ENCODE measurements at regions not wholly inside any gene's neighbourhood (a gene's known extent, or its start where the extent isn't known, plus 50 kb on each side); places are given as distances from the start of the nearest gene placed in this dataset.
A peak's percentile ranks its signal among the peaks of the same experiment; 100 is the strongest.
"Not testable (repeated sequence)": the region's sequence is repeated elsewhere in the genome, so short reads cannot be mapped to it uniquely, and the experiment has no call there.

GRCh38 chr6:6724539-6725467 is 136.3 kb downstream of the LY86 start:
- DNase-seq (ENCODE audit: low spot score), result peak; percentile 26

GRCh38 chr6:6725468-6726209 is 137.1 kb downstream of the LY86 start:
- DNase-seq (ENCODE audit: low spot score), result no peak

- no peak for DNase-seq (ENCODE audit: low spot score)
Observed at GRCh38 chr6:6728169-6728941, 139.8 kb downstream of the LY86 start.

GRCh38 chr6:6729971-6730370 is 141.5 kb downstream of the LY86 start:
- DNase-seq (ENCODE audit: low spot score), result no peak

GRCh38 chr6:6730831-6731230 is 142.3 kb downstream of the LY86 start:
- DNase-seq (ENCODE audit: low spot score), result no peak

- no peak for DNase-seq (ENCODE audit: low spot score)
Observed at GRCh38 chr6:6734479-6735465, 146.3 kb downstream of the LY86 start.

GRCh38 chr6:6736791-6737654 is 148.5 kb downstream of the LY86 start:
- DNase-seq (ENCODE audit: low spot score), result no peak

- DNase-seq (ENCODE audit: low spot score), result no peak
Observed at GRCh38 chr6:6737671-6738070, 149.2 kb downstream of the LY86 start.

GRCh38 chr6:6738108-6738507 is 149.6 kb downstream of the LY86 start:
- no peak for DNase-seq (ENCODE audit: low spot score)

- no peak for DNase-seq (ENCODE audit: low spot score)
Observed at GRCh38 chr6:6738922-6739716, 150.6 kb downstream of the LY86 start.

- no peak for DNase-seq (ENCODE audit: low spot score)
Observed at GRCh38 chr6:6740595-6740994, 152.1 kb downstream of the LY86 start.

- DNase-seq (ENCODE audit: low spot score), result no peak
Observed at GRCh38 chr6:6741264-6741663, 152.7 kb downstream of the LY86 start.

- no peak for DNase-seq (ENCODE audit: low spot score)
Observed at GRCh38 chr6:6742535-6742934, 154.0 kb downstream of the LY86 start.

- no peak for DNase-seq (ENCODE audit: low spot score)
Observed at GRCh38 chr6:6744551-6744950, 156.0 kb downstream of the LY86 start.

GRCh38 chr6:6745637-6746332 is 157.3 kb downstream of the LY86 start:
- not testable (repeated sequence) for DNase-seq (ENCODE audit: low spot score)

- DNase-seq (ENCODE audit: low spot score), result no peak
Observed at GRCh38 chr6:6746333-6746969, 157.9 kb downstream of the LY86 start.

GRCh38 chr6:6746970-6747338 is 158.4 kb downstream of the LY86 start:
- DNase-seq (ENCODE audit: low spot score), result no peak

GRCh38 chr6:6747371-6747770 is 158.9 kb downstream of the LY86 start:
- no peak for DNase-seq (ENCODE audit: low spot score)

All from germinal center (tissue), 1 donor.